DND-41 (cell line): ENCODE measurements at regions not wholly inside any gene's neighbourhood (a gene's known extent, or its start where the extent isn't known, plus 50 kb on each side); places are given as distances from the start of the nearest gene placed in this dataset.

ENCODE experiments used
- CTCF ChIP-seq: IDR thresholded peaks from 2 replicates; pipeline ENCODE4 v1.5.1; 2012; ENCODE audit warnings: borderline replicate concordance, low read length, moderate library complexity, mild to moderate bottlenecking; ENCODE audit not compliant: poor library complexity, severe bottlenecking; ENCODE audit errors: extremely low read depth
- EZH2 ChIP-seq: IDR thresholded peaks from 3 replicates; pipeline ENCODE4 v1.6.1; 2012; ENCODE audit warnings: borderline replicate concordance, low read depth, mild to moderate bottlenecking, moderate library complexity, low read length, inconsistent platforms; ENCODE audit not compliant: severe bottlenecking

DNA sequence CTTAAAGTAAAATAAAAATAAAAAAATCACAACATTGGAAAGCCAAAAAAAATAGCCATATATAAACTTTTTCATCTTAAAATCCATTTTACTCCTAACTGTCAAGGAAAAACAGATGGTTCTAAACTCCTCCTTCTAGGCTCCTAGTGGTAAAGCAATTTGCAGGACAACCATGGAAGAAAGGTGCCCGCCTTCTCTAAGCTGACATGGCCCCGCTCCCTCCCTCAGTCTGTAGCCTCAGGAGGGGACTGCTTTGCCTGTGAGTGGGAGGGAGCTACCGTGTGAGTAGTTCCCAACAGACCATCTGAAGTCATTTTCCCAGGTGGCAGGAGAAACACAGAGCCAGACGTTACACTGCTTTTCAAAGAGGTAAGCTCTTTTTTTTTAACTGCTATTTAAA is 336.2 kb upstream of the FAT1 start:
- no peak for TF ChIP-seq CTCF
- no peak for TF ChIP-seq EZH2
